K562 (cell line): ENCODE measurements at regions not wholly inside any gene's neighbourhood (a gene's known extent, or its start where the extent isn't known, plus 50 kb on each side); places are given as distances from the start of the nearest gene placed in this dataset.

ENCODE experiments used
- ATAC-seq: fragments of 200-7000 bp; cut with Tn5 transposase; 3 replicates; pipeline ENCODE4 v1.9.1; 2020; ENCODE audit warnings: moderate library complexity
- BruUV-seq: library from RNA; stranded (reverse); fragments of 400-500 nt; replicated peaks from 2 replicates; lab custom pipeline; 2021; lab: Mats Ljungman, UMichigan
- CTCF ChIA-PET: fragments of 300-600 bp; formaldehyde crosslinking; extraction: SDS; loops from one replicate; lab custom pipeline; 2021; ENCODE audit warnings: low intra/inter-chr PET ratio; lab: Yijun Ruan, JAX
- POLR2A ChIA-PET: fragments of 300-600, 350-650 bp; sonication (Branson Sonifier 250); formaldehyde crosslinking; extraction: SDS; loops from one replicate; lab custom pipeline; 2021; ENCODE audit warnings: antibody characterized with exemption, inconsistent platforms; lab: Yijun Ruan, JAX
- DNase-seq, 4 experiments: peaks; one replicate each; pipeline versions ENCODE4 v3.0.0 to v3.0.0-alpha.2; 2011 to 2018; ENCODE audit warnings: low spot score in 3 of 4, mixed read lengths in 3 of 4; ENCODE audit errors: extremely low read depth in 1 of 4
- FAIRE-seq: peaks from 2 replicates; lab custom pipeline; 2011; peaks lifted over from hg19 to GRCh38; lab: Jason Lieb, UNC
- H2AFZ ChIP-seq: 2 replicates; pipeline ENCODE4 v1.6.0; 2011; ENCODE audit warnings: low read depth, low read length, control low read depth, inconsistent platforms
- H3K27ac ChIP-seq: fragments of 200-600 bp; 3 replicates; pipeline ENCODE4 v1.8.0; 2011; ENCODE audit warnings: low read depth, mild to moderate bottlenecking, control low read depth, inconsistent platforms, low read length, moderate library complexity, mixed read lengths; ENCODE audit errors: extremely low read depth
- H3K27me3 ChIP-seq, 2 experiments: fragments of 300-600 bp in 1 of 2; 2 replicates in 1 of 2; 3 replicates in 1 of 2; pipeline versions ENCODE4 v1.6.0 to v1.8.0; 2011; ENCODE audit warnings: inconsistent platforms in 2 of 2, low read length in 2 of 2, mild to moderate bottlenecking in 1 of 2, mixed read lengths in 1 of 2, moderate library complexity in 1 of 2; ENCODE audit not compliant: control insufficient read depth in 2 of 2, insufficient read depth in 2 of 2
- H3K36me3 ChIP-seq: fragments of 300-600 bp; 3 replicates; pipeline ENCODE4 v1.8.0; 2011; ENCODE audit warnings: mild to moderate bottlenecking, low read length, inconsistent platforms; ENCODE audit not compliant: control insufficient read depth, insufficient read depth
- H3K4me1 ChIP-seq, 2 experiments: fragments of 200-600 bp in 1 of 2; replicated peaks in 1 of 2; 2 replicates in 1 of 2; 3 replicates in 1 of 2; pipeline versions ENCODE4 v1.5.1 to v1.8.0; 2011; ENCODE audit warnings: inconsistent platforms in 2 of 2, low read length in 2 of 2, mild to moderate bottlenecking in 1 of 2, mixed read lengths in 1 of 2, moderate library complexity in 1 of 2; ENCODE audit not compliant: control insufficient read depth in 2 of 2, insufficient read depth in 2 of 2
- H3K4me2 ChIP-seq: 2 replicates; pipeline ENCODE4 v1.6.1; 2011; ENCODE audit warnings: low read length, control low read depth, inconsistent platforms, mixed read lengths; ENCODE audit not compliant: insufficient read depth
- H3K4me3 ChIP-seq: fragments of 200-600 bp; sonication (generic), shearing (Covaris generic); 2 replicates; pipeline ENCODE4 v1.5.1; 2016; ENCODE audit warnings: control low read depth, inconsistent platforms
- H3K79me2 ChIP-seq: fragments of 200-600 bp; 3 replicates; pipeline ENCODE4 v1.8.0; 2011; ENCODE audit warnings: low read length, inconsistent platforms; ENCODE audit not compliant: control insufficient read depth, insufficient read depth
- H3K9ac ChIP-seq, 2 experiments: 2 replicates each; pipeline versions ENCODE4 v1.6.0 to v1.6.1; 2011; ENCODE audit warnings: low read depth in 2 of 2, low read length in 2 of 2, control low read depth in 1 of 2, inconsistent platforms in 1 of 2, mild to moderate bottlenecking in 1 of 2, mixed read lengths in 1 of 2; ENCODE audit not compliant: insufficient read depth in 1 of 2
- H3K9me1 ChIP-seq: one replicate; pipeline ENCODE4 v1.6.0; 2011; ENCODE audit warnings: inconsistent platforms, mild to moderate bottlenecking, low read length, moderate library complexity; ENCODE audit not compliant: control insufficient read depth, insufficient read depth
- H3K9me3 ChIP-seq: replicated peaks from 2 replicates; pipeline ENCODE4 v1.5.1; 2011; ENCODE audit warnings: low read depth, low read length, inconsistent platforms; ENCODE audit not compliant: control insufficient read depth, insufficient read depth
- H4K20me1 ChIP-seq: replicated peaks from 2 replicates; pipeline ENCODE4 v1.6.1; 2011; ENCODE audit warnings: low read length, inconsistent platforms, mixed read lengths; ENCODE audit not compliant: control insufficient read depth, insufficient read depth
- GATA2 ChIP-seq: sonication (generic); formaldehyde crosslinking; IDR thresholded peaks from 2 replicates; pipeline ENCODE4 v1.4.0; 2020; ENCODE audit warnings: mild to moderate bottlenecking, missing genetic modification reagents
- LEF1 ChIP-seq: fragments of 450-650 bp; IDR thresholded peaks from 2 replicates; pipeline ENCODE4 v1.6.1; 2016; ENCODE audit warnings: mild to moderate bottlenecking
- NFYB ChIP-seq: IDR thresholded peaks from 2 replicates; pipeline ENCODE4 v1.6.1; 2011; ENCODE audit warnings: mild to moderate bottlenecking, moderate library complexity; ENCODE audit not compliant: insufficient read length; ENCODE audit errors: extremely low read depth
- NUFIP1 ChIP-seq: fragments of 450-650 bp; IDR thresholded peaks from 2 replicates; pipeline ENCODE4 v1.6.1; 2018; ENCODE audit not compliant: partially characterized antibody
- RERE ChIP-seq: sonication (generic); formaldehyde crosslinking; IDR thresholded peaks from 2 replicates; pipeline ENCODE4 v1.8.0; 2023; ENCODE audit warnings: missing genetic modification reagents, mild to moderate bottlenecking, borderline replicate concordance
- TAF15 ChIP-seq: fragments of 200-400 bp; formaldehyde crosslinking; IDR thresholded peaks from 2 replicates; pipeline ENCODE4 v1.6.1; 2017; ENCODE audit warnings: mild to moderate bottlenecking, low read depth, low read length, moderate library complexity
- YBX1 ChIP-seq: fragments of 450-650 bp; IDR thresholded peaks from 2 replicates; pipeline ENCODE4 v1.7.1; 2016; ENCODE audit warnings: mild to moderate bottlenecking
- ZC3H11A ChIP-seq: IDR thresholded peaks from 2 replicates; pipeline ENCODE4 v1.6.1; 2012; ENCODE audit warnings: low read depth, low read length, improper control_type of control experiment
- ZNF316 ChIP-seq: fragments of 450-650 bp; IDR thresholded peaks from 2 replicates; pipeline ENCODE4 v1.6.1; 2016
- ZNF57 ChIP-seq: fragments of 450-650 bp; formaldehyde crosslinking; IDR thresholded peaks from 2 replicates; pipeline ENCODE4 v1.4.0; 2020; ENCODE audit warnings: mild to moderate bottlenecking, moderate library complexity
- ZNF668 ChIP-seq: fragments of 250-450 bp; sonication (Bioruptor Pico); IDR thresholded peaks from 2 replicates; pipeline ENCODE4 v1.8.0; 2022; ENCODE audit warnings: mild to moderate bottlenecking, inconsistent platforms
- ZNF699 ChIP-seq: fragments of 250-450 bp; sonication (Bioruptor Pico); IDR thresholded peaks from 2 replicates; pipeline ENCODE4 v1.8.0; 2021; ENCODE audit warnings: mild to moderate bottlenecking, moderate library complexity; ENCODE audit not compliant: insufficient replicate concordance
- ZNF780A ChIP-seq: fragments of 250-450 bp; sonication (Bioruptor Pico); IDR thresholded peaks from 2 replicates; pipeline ENCODE4 v1.5.0; 2021; ENCODE audit warnings: mild to moderate bottlenecking
- ZZZ3 ChIP-seq: fragments of 450-650 bp; IDR thresholded peaks from 2 replicates; pipeline ENCODE4 v1.6.1; 2016; ENCODE audit warnings: antibody characterized with exemption, mild to moderate bottlenecking, moderate library complexity
- WGBS: fragments of 100-300 bp; shearing (Covaris generic); methylation state at CpG from one replicate; pipeline ENCODE4 v1.1.6; 2016; ENCODE audit warnings: low coverage, mixed read lengths; ENCODE audit not compliant: insufficient coverage; ENCODE audit errors: missing lambda C conversion rate; 5-methylcytosine and 5-hydroxymethylcytosine counted together
- in situ Hi-C: fragments of 300-500 bp; cut with MboI; formaldehyde crosslinking; loops from 4 replicates; pipeline ENCODE4 v1.15.0; 2018; ENCODE audit warnings: inconsistent platforms, mixed read lengths
- intact Hi-C: fragments of 100-400 bp; cut with micrococcal nuclease; formaldehyde crosslinking; loops from 2 replicates; pipeline ENCODE4 v1.14.2; 2022

DNA sequence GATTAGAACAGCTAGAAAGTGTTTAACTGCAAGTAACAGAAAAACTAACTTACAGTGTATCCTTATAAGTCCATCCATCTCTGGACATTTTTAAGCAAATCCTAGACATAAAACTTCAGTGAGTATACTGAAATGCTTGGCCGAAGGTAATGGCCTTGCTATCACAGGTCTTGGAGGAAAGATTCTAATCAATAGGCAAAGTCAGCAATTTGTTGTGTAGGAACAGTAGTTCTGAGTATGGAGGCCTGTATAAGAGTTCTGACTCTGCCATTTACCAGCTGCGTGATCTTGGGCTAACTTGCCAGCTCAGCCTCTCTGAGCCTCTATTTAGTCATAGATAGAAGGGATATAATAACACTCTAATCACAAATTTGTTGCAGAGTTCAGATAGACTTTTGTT, 328.1 kb downstream of the IL20RB start:
- no peak for DNase-seq
- Histone ChIP-seq H3K36me3 (no peaks in the 10 kb centered on the region), H3K9me1 (no peaks in the 10 kb centered on the region), H3K4me3 (no peak overlapping the region), H3K9ac (no peak overlapping the region), H3K4me2 (no peak overlapping the region), H3K27ac (no peak overlapping the region), H4K20me1 (no peaks in the 10 kb centered on the region), H3K9me3 (no peaks in the 10 kb centered on the region), H3K27me3 (no peaks in the 10 kb centered on the region), H3K4me1 (no peaks in the 10 kb centered on the region), H3K79me2 (no peaks in the 10 kb centered on the region), H2AFZ (no peak overlapping the region)
- intact Hi-C loops = no loop called here
- BruUV-seq = no TSS peak
- FAIRE-seq = no peak
- no peak for TF ChIP-seq NFYB
- TF ChIP-seq ZNF316 = 0 out of 2 replicates have a peak, but pooled peaks have one; percentile 8
- in situ Hi-C loops = no loop called here
- ChIA-PET POLR2A (no interaction called here), CTCF (no interaction called here)
- 5% methylated on average over 2 of the region's 2 CpGs for WGBS
- no peak for ATAC-seq

- H3K27me3 ChIP-seq = no peaks in the 10 kb centered on the region
- ATAC-seq (no peak), FAIRE-seq (no peak), DNase-seq (no peak)
- no peak overlapping the region for H2AFZ ChIP-seq
- no peaks in the 10 kb centered on the region for H3K9me1 ChIP-seq
- no peaks in the 10 kb centered on the region for H3K9me3 ChIP-seq
- H3K27ac ChIP-seq = no peak overlapping the region
- intact Hi-C loops = no loop called here
- in situ Hi-C loops = no loop called here
- no peaks in the 10 kb centered on the region for H3K79me2 ChIP-seq
- no peak overlapping the region for H3K4me2 ChIP-seq
- no peak overlapping the region for H3K9ac ChIP-seq
- H4K20me1 ChIP-seq = no peaks in the 10 kb centered on the region
- BruUV-seq = no TSS peak
- H3K36me3 ChIP-seq = no peaks in the 10 kb centered on the region
- CTCF ChIA-PET = no interaction called here
- WGBS = 0% methylated on average over 1 of the region's 1 CpG
- POLR2A ChIA-PET = no interaction called here
- no peaks in the 10 kb centered on the region for H3K4me1 ChIP-seq
- H3K4me3 ChIP-seq = no peak overlapping the region
- no peak for TF ChIP-seq TAF15
- TF ChIP-seq RERE (CRISPR knock-in tag) = no peak
- no peak for TF ChIP-seq GATA2
- no peak for TF ChIP-seq NUFIP1
- TF ChIP-seq ZNF668 (CRISPR knock-in tag) = no peak
- TF ChIP-seq ZZZ3 = no peak
- TF ChIP-seq LEF1 = no peak
- no peak for TF ChIP-seq ZNF699 (CRISPR knock-in tag)
- no peak for TF ChIP-seq ZNF57 (CRISPR knock-in tag)
- TF ChIP-seq YBX1 = no peak
- no peak for TF ChIP-seq ZC3H11A
- TF ChIP-seq ZNF780A (CRISPR knock-in tag) = no peak
Observed at GRCh38 chr3:137293086-137293485, 335.3 kb downstream of the IL20RB start.
